CD4-positive, alpha-beta memory T cell (primary cell): ENCODE measurements at regions not wholly inside any gene's neighbourhood (a gene's known extent, or its start where the extent isn't known, plus 50 kb on each side); places are given as distances from the start of the nearest gene placed in this dataset.

Source experiments
- CTCF ChIA-PET: fragments of 350-600 bp; sonication (Branson Sonifier 250); formaldehyde crosslinking; loops from one replicate; lab custom pipeline; 2021; ENCODE audit warnings: inconsistent platforms; ENCODE audit not compliant: partially characterized antibody; lab: Charles Lee
- POLR2A ChIA-PET: fragments of 350-600 bp; sonication (Branson Sonifier 250); formaldehyde crosslinking; loops from one replicate; lab custom pipeline; 2021; ENCODE audit not compliant: partially characterized antibody; lab: Charles Lee
- DNase-seq, 5 donors: peaks; one replicate each; pipeline versions ENCODE4 v3.0.0 to v3.0.0-alpha.2; 2020 to 2022; ENCODE audit warnings: mixed read lengths in 1 of 5
- H3K27ac ChIP-seq: one replicate; pipeline ENCODE4 v1.7.0; 2013; ENCODE audit warnings: low read depth, low read length
- H3K27me3 ChIP-seq: 2 replicates; pipeline ENCODE4 v1.7.0; 2013; ENCODE audit warnings: mild to moderate bottlenecking, low read length, moderate library complexity; ENCODE audit not compliant: insufficient read depth
- H3K36me3 ChIP-seq: 2 replicates; pipeline ENCODE4 v1.7.0; 2013; ENCODE audit warnings: mild to moderate bottlenecking, low read length, moderate library complexity; ENCODE audit not compliant: insufficient read depth
- H3K4me1 ChIP-seq: 2 replicates; pipeline ENCODE4 v1.7.0; 2013; ENCODE audit warnings: mild to moderate bottlenecking, low read length, moderate library complexity; ENCODE audit not compliant: insufficient read depth
- H3K4me3 ChIP-seq, 2 donors: one replicate each; pipeline ENCODE4 v1.7.0; 2013; ENCODE audit warnings: low read length in 2 of 2, mild to moderate bottlenecking in 1 of 2
- H3K9me3 ChIP-seq, 2 donors: one replicate each; pipeline ENCODE4 v1.7.0; 2013; ENCODE audit warnings: low read length in 2 of 2, control low read depth in 1 of 2; ENCODE audit not compliant: control insufficient read depth in 1 of 2
- H3K27ac Mint-ChIP-seq, 7 donors: one replicate each; pipeline ENCODE4 v1.8.0; 2020 to 2021; ENCODE audit warnings: mixed read lengths in 7 of 7, mild to moderate bottlenecking in 6 of 7, inconsistent platforms in 3 of 7, moderate library complexity in 3 of 7
- H3K27me3 Mint-ChIP-seq, 2 donors: one replicate each; pipeline ENCODE4 v1.8.0; 2020 to 2021; ENCODE audit warnings: mixed read lengths in 2 of 2
- H3K36me3 Mint-ChIP-seq, 2 donors: one replicate each; pipeline ENCODE4 v1.8.0; 2020 to 2021; ENCODE audit warnings: mixed read lengths in 2 of 2, inconsistent platforms in 1 of 2, mild to moderate bottlenecking in 1 of 2
- H3K4me1 Mint-ChIP-seq, 4 donors: one replicate each; pipeline ENCODE4 v1.8.0; 2020 to 2021; ENCODE audit warnings: mixed read lengths in 4 of 4, mild to moderate bottlenecking in 1 of 4
- H3K4me3 Mint-ChIP-seq, 8 donors: one replicate each; pipeline ENCODE4 v1.8.0; 2020 to 2021; ENCODE audit warnings: mixed read lengths in 8 of 8, mild to moderate bottlenecking in 7 of 8, moderate library complexity in 6 of 8, inconsistent platforms in 3 of 8
- H3K9me3 Mint-ChIP-seq, 8 donors: one replicate each; pipeline ENCODE4 v1.8.0; 2020 to 2021; ENCODE audit warnings: mixed read lengths in 8 of 8, mild to moderate bottlenecking in 5 of 8, inconsistent platforms in 3 of 8, moderate library complexity in 1 of 8
- intact Hi-C: fragments of 100-400 bp; cut with micrococcal nuclease; formaldehyde crosslinking; loops from one replicate; pipeline ENCODE4 v1.15.1; 2023

GRCh38 chr9:107683566-107683965 lies 194.0 kb upstream of the KLF4 start:
- Mint-ChIP-seq H3K4me1 (peaks cover 0 to 1% (median 0%) of the 10 kb centered on the region in 4 donors), H3K27ac (no peak overlapping the region), H3K36me3 (no peaks in the 10 kb centered on the region), H3K4me3 (no peak overlapping the region), H3K27me3 (no peaks in the 10 kb centered on the region), H3K9me3 (peaks cover 0 to 6% (median 3%) of the 10 kb centered on the region in 8 donors)
- POLR2A ChIA-PET: no interaction called here
- H3K36me3 ChIP-seq: no peaks in the 10 kb centered on the region
- H3K27me3 ChIP-seq: no peaks in the 10 kb centered on the region
- CTCF ChIA-PET: no interaction called here
- H3K4me3 ChIP-seq: no peak overlapping the region
- intact Hi-C loops: no loop called here
- H3K27ac ChIP-seq: no peak overlapping the region
- no peaks in the 10 kb centered on the region for H3K4me1 ChIP-seq
- H3K9me3 ChIP-seq: no peaks in the 10 kb centered on the region
- no peak for DNase-seq

GRCh38 chr9:107681988-107682387 lies 192.4 kb upstream of the KLF4 start:
- no peaks in the 10 kb centered on the region for H3K36me3 Mint-ChIP-seq
- no peak overlapping the region for H3K4me3 Mint-ChIP-seq
- Histone ChIP-seq H3K36me3 (no peaks in the 10 kb centered on the region), H3K9me3 (no peaks in the 10 kb centered on the region), H3K27ac (no peak overlapping the region), H3K4me3 (no peak overlapping the region), H3K4me1 (no peaks in the 10 kb centered on the region), H3K27me3 (no peaks in the 10 kb centered on the region)
- peaks cover 0 to 7% (median 3%) of the 10 kb centered on the region in 8 donors for H3K9me3 Mint-ChIP-seq
- H3K27ac Mint-ChIP-seq: no peak overlapping the region
- H3K4me1 Mint-ChIP-seq: peaks cover 0 to 1% (median 0%) of the 10 kb centered on the region in 4 donors
- intact Hi-C loops: no loop called here
- CTCF ChIA-PET: no interaction called here
- no peaks in the 10 kb centered on the region for H3K27me3 Mint-ChIP-seq
- no peak for DNase-seq
- POLR2A ChIA-PET: no interaction called here

- H3K4me1 Mint-ChIP-seq: no peaks in the 10 kb centered on the region
- POLR2A ChIA-PET: no interaction called here
- Histone ChIP-seq H3K27ac (no peak overlapping the region), H3K4me3 (no peak overlapping the region), H3K27me3 (no peaks in the 10 kb centered on the region), H3K4me1 (no peaks in the 10 kb centered on the region), H3K9me3 (no peaks in the 10 kb centered on the region), H3K36me3 (no peaks in the 10 kb centered on the region)
- intact Hi-C loops: no loop called here
- no peaks in the 10 kb centered on the region for H3K36me3 Mint-ChIP-seq
- no peaks in the 10 kb centered on the region for H3K27me3 Mint-ChIP-seq
- H3K4me3 Mint-ChIP-seq: no peak overlapping the region
- H3K27ac Mint-ChIP-seq: no peak overlapping the region
- CTCF ChIA-PET: no interaction called here
- DNase-seq: no peak
- H3K9me3 Mint-ChIP-seq: peaks cover 0 to 8% (median 3%) of the 10 kb centered on the region in 8 donors
Observed at GRCh38 chr9:107675351-107676259, 186.0 kb upstream of the KLF4 start.

- intact Hi-C loops: no loop called here
- Mint-ChIP-seq H3K27me3 (no peaks in the 10 kb centered on the region), H3K4me3 (no peak overlapping the region), H3K27ac (no peak overlapping the region), H3K9me3 (peaks cover 0 to 8% (median 3%) of the 10 kb centered on the region in 8 donors), H3K4me1 (no peaks in the 10 kb centered on the region), H3K36me3 (no peaks in the 10 kb centered on the region)
- no peaks in the 10 kb centered on the region for H3K27me3 ChIP-seq
- H3K36me3 ChIP-seq: no peaks in the 10 kb centered on the region
- POLR2A ChIA-PET: no interaction called here
- no peak for DNase-seq
- CTCF ChIA-PET: no interaction called here
- H3K9me3 ChIP-seq: no peaks in the 10 kb centered on the region
- H3K4me1 ChIP-seq: no peaks in the 10 kb centered on the region
- no peak overlapping the region for H3K27ac ChIP-seq
- H3K4me3 ChIP-seq: no peak overlapping the region
Observed at GRCh38 chr9:107674721-107675277, 185.2 kb upstream of the KLF4 start.

- Mint-ChIP-seq H3K27me3 (no peaks in the 10 kb centered on the region), H3K36me3 (no peaks in the 10 kb centered on the region), H3K4me3 (no peak overlapping the region), H3K9me3 (peaks cover 0 to 8% (median 3%) of the 10 kb centered on the region in 8 donors), H3K27ac (no peak overlapping the region), H3K4me1 (no peaks in the 10 kb centered on the region)
- no peak for DNase-seq
- POLR2A ChIA-PET: no interaction called here
- Histone ChIP-seq H3K27ac (no peak overlapping the region), H3K4me1 (no peaks in the 10 kb centered on the region), H3K9me3 (no peaks in the 10 kb centered on the region), H3K36me3 (no peaks in the 10 kb centered on the region), H3K4me3 (no peak overlapping the region), H3K27me3 (no peaks in the 10 kb centered on the region)
- intact Hi-C loops: no loop called here
- CTCF ChIA-PET: no interaction called here
Observed at GRCh38 chr9:107673861-107674720, 184.5 kb upstream of the KLF4 start.

GRCh38 chr9:107671588-107671987 lies 182.0 kb upstream of the KLF4 start:
- no peaks in the 10 kb centered on the region for H3K4me1 Mint-ChIP-seq
- intact Hi-C loops: no loop called here

GRCh38 chr9:107669422-107669821 lies 179.9 kb upstream of the KLF4 start:
- Histone ChIP-seq H3K27me3 (no peaks in the 10 kb centered on the region), H3K4me1 (no peaks in the 10 kb centered on the region), H3K9me3 (no peaks in the 10 kb centered on the region), H3K36me3 (no peaks in the 10 kb centered on the region), H3K27ac (no peak overlapping the region), H3K4me3 (no peak overlapping the region)
- Mint-ChIP-seq H3K27ac (no peak overlapping the region), H3K4me3 (no peak overlapping the region), H3K27me3 (no peaks in the 10 kb centered on the region), H3K9me3 (peaks cover 0 to 5% (median 2%) of the 10 kb centered on the region in 8 donors), H3K36me3 (no peaks in the 10 kb centered on the region), H3K4me1 (no peaks in the 10 kb centered on the region)
- DNase-seq: no peak
- CTCF ChIA-PET: no interaction called here
- intact Hi-C loops: no loop called here
- POLR2A ChIA-PET: no interaction called here

More at GRCh38 chr9:107671588-107671987, 182.0 kb upstream of the KLF4 start:
- Histone ChIP-seq H3K4me3 (no peak overlapping the region), H3K27ac (no peak overlapping the region), H3K36me3 (no peaks in the 10 kb centered on the region), H3K27me3 (no peaks in the 10 kb centered on the region), H3K9me3 (no peaks in the 10 kb centered on the region), H3K4me1 (no peaks in the 10 kb centered on the region)
- Mint-ChIP-seq H3K27ac (no peak overlapping the region), H3K36me3 (no peaks in the 10 kb centered on the region), H3K4me3 (no peak overlapping the region), H3K27me3 (no peaks in the 10 kb centered on the region), H3K9me3 (peaks cover 0 to 8% (median 0%) of the 10 kb centered on the region in 8 donors)
- DNase-seq: no peak
- POLR2A ChIA-PET: no interaction called here
- CTCF ChIA-PET: no interaction called here
